Astrocyte of the spinal cord (primary cell): ENCODE measurements at regions not wholly inside any gene's neighbourhood (a gene's known extent, or its start where the extent isn't known, plus 50 kb on each side); places are given as distances from the start of the nearest gene placed in this dataset.

Experiments
- DNase-seq: peaks from one replicate; pipeline ENCODE4 v3.0.0; 2011; ENCODE audit warnings: low read depth, low spot score
- H3K4me3 ChIP-seq: 2 replicates; pipeline ENCODE4 v1.5.1; 2011; ENCODE audit warnings: low read depth, mild to moderate bottlenecking, low read length, moderate library complexity
- in situ Hi-C: cut with HindIII; loops from 2 replicates; pipeline ENCODE4 v1.10.0; 2017; ENCODE audit warnings: low sequenced_read_pairs
- TF ChIP-seq, protein P1 (sequence below): IDR thresholded peaks from 2 replicates; pipeline ENCODE4 v1.5.1; 2012; ENCODE audit warnings: low read depth, mild to moderate bottlenecking, low read length, inconsistent platforms

DNA sequence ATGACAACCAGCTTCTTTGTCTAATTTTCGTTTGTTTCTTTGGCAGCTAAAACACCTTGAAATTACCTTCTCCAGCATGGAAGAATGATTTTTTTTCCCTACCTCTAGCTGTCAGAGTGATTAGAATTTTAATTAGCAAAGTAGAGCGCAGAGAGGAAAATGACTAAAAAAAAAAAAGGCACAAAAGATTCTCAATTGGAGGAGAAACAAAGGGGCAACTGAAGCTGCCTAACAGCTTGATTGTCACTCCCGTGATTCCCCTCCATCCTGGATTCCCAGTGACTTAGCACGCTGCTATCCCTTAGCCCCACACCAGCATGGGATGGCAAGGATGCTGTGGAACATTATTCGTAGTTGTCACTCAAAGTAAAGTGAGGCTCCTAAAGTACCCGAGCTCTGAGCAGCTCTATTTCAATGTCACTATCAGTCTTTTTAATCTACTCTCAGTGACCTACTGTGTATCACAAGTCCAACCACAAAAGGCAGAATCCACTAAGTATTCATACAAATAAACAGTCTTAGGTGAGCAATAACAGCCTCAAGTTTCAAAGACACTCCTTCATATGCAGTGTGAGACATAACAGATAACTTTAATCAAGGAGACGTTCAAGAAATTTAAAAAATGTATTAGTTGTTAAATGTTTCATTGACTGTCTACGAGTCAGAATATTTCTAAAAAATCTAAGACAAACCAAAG is 710.0 kb upstream of the GRAMD2B start:
- H3K4me3 ChIP-seq = no peak overlapping the region
- in situ Hi-C loops = no loop called here
- no peak for DNase-seq
- TF ChIP-seq, protein P1, sequence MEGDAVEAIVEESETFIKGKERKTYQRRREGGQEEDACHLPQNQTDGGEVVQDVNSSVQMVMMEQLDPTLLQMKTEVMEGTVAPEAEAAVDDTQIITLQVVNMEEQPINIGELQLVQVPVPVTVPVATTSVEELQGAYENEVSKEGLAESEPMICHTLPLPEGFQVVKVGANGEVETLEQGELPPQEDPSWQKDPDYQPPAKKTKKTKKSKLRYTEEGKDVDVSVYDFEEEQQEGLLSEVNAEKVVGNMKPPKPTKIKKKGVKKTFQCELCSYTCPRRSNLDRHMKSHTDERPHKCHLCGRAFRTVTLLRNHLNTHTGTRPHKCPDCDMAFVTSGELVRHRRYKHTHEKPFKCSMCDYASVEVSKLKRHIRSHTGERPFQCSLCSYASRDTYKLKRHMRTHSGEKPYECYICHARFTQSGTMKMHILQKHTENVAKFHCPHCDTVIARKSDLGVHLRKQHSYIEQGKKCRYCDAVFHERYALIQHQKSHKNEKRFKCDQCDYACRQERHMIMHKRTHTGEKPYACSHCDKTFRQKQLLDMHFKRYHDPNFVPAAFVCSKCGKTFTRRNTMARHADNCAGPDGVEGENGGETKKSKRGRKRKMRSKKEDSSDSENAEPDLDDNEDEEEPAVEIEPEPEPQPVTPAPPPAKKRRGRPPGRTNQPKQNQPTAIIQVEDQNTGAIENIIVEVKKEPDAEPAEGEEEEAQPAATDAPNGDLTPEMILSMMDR = no peak

DNA sequence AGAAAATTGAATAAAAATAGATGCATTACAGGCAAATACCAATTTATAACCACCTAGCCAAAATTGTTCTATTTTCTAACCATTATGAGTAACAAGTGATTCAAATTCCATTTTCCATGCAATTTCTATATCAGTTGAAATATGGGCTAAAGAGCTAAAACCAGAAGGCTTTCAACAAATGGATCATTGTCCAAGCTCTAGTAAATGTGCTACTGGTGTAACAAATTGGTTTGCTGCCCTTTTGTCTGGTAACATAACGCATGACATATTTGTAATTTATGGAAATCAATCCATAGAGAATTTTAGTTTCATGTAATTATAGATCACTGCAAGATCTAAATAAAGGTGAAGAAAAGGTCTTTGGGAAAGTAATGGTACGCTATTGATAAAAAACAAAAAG is 708.0 kb upstream of the GRAMD2B start:
- in situ Hi-C loops = no loop called here
- TF ChIP-seq, protein P1 = no peak
- DNase-seq = no peak
- no peak overlapping the region for H3K4me3 ChIP-seq

DNA sequence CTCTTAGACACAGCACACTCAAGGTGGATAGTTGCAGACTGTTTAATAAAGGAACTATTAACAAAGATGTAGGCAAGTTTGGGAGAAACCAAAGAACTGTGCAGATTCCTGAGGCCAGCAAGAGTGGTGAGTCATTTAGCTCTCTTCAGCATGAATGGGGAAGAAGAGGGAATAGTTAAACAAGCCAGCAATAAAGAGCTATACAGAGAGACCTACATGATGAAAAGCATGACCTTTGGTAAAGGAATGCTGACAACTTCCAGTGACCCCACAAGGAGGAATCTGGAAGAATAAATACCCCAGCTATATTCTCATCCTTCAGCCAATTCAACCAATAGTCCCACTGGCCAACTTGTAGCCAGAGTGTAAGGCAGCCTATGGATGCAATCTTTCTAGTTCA is 706.0 kb upstream of the GRAMD2B start:
- in situ Hi-C loops = no loop called here
- TF ChIP-seq, protein P1 = no peak
- no peak overlapping the region for H3K4me3 ChIP-seq
- peak; percentile 86 for DNase-seq

DNA sequence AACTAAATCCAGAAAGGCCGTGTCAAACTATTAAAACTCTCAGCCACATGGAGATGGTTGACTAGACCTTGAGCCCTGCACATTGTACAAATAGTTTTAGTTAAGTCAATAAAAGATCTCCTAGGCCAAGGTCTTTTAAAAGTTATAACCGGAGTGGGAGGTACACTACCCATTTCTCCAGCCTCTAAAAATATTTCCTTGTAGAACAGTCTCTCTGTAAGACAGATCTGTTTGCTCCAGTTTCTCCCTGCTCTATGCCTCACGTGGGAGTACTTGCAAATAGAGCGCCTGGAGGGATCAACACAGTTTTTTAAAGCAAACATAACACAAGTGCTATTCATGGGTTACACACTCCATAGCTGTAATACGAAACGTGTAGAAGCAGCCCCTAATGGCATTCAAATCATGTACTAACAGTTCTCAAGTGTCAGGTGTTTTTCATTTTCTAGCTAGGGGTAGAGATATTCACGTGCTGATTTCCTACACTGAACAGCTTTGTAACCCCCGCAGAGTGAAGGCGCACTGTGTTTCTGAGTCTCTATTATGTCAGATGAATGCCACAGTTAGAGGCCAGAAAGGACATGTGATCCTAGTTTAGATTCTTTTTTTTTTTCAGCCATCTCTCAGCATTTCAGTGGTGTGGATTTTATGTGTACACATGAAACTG is 703.4 kb upstream of the GRAMD2B start:
- in situ Hi-C loops = no loop called here
- H3K4me3 ChIP-seq = no peak overlapping the region
- peak; percentile 56 for DNase-seq
- TF ChIP-seq, protein P1 = no peak

DNA sequence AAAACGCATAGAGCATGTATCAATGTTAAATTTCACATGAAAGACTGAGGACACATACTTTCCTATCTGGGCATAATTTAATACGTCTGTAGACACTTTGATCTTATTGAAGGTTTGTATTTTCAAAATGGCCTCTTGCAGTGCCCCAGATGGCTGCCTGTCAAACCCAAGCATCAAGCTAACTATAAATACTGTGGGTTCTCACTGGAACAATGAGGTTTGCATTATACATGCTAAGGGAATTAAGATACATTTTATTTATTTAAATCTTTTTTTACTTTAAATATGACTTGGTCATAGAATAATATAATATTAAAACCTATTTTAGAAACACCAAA is 702.9 kb upstream of the GRAMD2B start:
- H3K4me3 ChIP-seq = no peak overlapping the region
- in situ Hi-C loops = no loop called here
- TF ChIP-seq, protein P1 = no peak
- DNase-seq = no peak

DNA sequence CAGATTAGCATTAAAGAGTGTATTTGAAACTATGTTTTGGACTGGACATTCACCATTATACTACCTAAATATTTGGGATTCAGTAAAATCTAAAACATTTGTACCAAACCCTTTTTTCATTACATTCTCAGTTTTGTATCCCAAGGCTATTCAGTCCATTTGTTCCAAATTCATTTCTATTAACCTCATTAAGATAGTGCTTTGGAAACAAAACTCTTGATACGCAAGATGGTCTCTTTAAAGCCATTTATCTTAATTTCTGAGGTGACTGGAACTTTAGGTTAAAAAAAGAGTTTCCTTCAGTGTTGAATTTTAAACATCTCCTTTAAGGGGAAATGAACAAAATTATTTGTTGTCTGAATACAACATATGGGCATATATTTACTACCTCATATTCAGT is 702.5 kb upstream of the GRAMD2B start:
- in situ Hi-C loops = no loop called here
- no peak for DNase-seq
- TF ChIP-seq, protein P1 = no peak
- H3K4me3 ChIP-seq = no peak overlapping the region
